WI38 (cell line): ENCODE measurements at regions not wholly inside any gene's neighbourhood (a gene's known extent, or its start where the extent isn't known, plus 50 kb on each side); places are given as distances from the start of the nearest gene placed in this dataset.

Source experiments
- H3K4me3 ChIP-seq: 2 replicates; pipeline ENCODE4 v1.5.1; 2011; ENCODE audit warnings: low read depth, mild to moderate bottlenecking, control low read depth, low read length
- TF ChIP-seq, protein P1 (sequence below): IDR thresholded peaks from 2 replicates; pipeline ENCODE4 v1.5.1; 2012; ENCODE audit warnings: low read depth, mild to moderate bottlenecking, control low read depth, low read length

DNA sequence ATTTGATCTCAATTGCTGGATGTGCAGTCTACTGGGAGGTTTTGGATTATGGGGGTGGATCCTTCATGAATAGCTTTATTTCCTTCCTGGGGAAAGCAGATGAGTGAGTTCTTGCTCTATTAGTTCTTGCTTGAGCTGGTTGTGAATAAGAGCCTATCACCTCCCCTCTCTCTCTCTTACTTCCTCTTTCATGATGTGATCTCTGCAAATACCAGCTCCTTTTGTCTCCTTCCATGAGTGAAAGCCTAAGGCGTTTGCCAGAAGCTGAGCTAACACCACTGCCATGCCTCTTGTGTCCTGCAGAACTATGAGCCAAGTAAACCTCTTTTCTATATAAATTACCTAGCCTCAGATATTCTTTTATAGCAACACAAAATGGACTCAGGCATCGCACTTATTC is 302.7 kb downstream of the CCER1 start:
- TF ChIP-seq, protein P1, sequence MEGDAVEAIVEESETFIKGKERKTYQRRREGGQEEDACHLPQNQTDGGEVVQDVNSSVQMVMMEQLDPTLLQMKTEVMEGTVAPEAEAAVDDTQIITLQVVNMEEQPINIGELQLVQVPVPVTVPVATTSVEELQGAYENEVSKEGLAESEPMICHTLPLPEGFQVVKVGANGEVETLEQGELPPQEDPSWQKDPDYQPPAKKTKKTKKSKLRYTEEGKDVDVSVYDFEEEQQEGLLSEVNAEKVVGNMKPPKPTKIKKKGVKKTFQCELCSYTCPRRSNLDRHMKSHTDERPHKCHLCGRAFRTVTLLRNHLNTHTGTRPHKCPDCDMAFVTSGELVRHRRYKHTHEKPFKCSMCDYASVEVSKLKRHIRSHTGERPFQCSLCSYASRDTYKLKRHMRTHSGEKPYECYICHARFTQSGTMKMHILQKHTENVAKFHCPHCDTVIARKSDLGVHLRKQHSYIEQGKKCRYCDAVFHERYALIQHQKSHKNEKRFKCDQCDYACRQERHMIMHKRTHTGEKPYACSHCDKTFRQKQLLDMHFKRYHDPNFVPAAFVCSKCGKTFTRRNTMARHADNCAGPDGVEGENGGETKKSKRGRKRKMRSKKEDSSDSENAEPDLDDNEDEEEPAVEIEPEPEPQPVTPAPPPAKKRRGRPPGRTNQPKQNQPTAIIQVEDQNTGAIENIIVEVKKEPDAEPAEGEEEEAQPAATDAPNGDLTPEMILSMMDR, result no peak

DNA sequence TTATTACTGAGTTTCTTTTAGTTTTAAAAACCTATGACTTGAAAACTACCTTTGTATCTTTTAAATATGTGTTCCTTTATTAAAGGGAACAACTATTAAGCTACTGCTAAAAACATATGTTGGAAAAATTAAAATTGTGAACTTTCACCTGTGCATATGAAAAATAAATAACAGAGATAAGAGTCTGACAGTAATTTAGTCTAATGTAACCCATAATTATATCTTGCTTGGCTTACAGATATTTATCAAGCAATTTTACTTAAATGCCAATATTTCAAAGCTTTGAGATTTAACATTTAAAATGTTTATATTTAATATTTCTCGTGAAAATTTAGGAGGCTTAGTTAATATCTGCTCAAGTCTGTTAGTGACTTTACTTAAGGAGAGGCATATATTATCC is 309.8 kb downstream of the CCER1 start:
- TF ChIP-seq, protein P1, result no peak
- H3K4me3 ChIP-seq, result no peak overlapping the region

More for the DNA sequence above, 302.7 kb downstream of the CCER1 start:
- no peak overlapping the region for H3K4me3 ChIP-seq

DNA sequence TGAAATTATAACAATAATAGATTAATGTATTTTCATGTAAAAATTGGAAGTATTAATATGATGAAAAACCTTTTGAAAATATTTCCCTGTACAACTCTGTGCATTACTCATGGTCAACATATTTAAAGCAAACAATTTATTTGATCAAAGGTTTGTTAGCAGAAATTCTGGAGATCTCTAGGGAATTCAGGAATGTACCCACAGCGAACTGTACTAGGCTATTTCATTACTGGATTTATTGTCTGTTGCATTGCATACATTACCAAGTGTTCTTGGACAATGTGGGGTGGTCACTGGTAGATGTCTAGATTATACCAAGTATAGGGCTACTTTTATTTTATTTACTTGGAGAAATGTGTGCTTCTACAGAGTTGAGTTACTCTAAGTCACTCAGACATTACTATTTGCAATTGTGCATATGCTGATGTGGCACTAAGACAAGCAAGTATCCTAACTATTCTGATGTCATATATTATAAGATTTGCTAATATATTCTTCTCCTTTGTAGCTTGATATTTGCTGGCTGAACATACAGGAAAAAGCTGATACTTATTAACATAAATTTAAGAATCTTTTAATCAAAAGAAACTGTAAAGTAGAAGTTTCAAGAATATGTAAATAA is 323.3 kb downstream of the CCER1 start:
- TF ChIP-seq, protein P1, result no peak
- H3K4me3 ChIP-seq, result no peak overlapping the region

DNA sequence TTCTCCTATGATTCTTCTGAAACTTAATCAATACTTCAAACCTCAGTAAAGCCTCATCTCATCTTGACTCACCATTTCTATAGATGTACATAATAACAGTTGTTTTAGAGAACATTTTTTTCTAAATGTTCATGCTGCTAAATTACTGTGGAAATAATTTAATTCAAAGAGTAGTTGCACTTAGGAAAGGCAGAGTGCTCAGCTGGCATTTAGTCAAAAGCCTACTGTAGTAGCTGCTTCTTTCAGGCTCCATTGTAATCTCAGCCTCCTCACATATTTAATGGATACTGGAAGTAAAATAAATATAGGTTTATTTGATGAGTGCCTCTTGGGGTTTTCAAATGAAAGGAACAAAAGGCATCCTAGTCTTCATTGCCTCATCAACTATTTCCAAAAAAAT is 325.0 kb downstream of the CCER1 start:
- TF ChIP-seq, protein P1, result no peak
- no peak overlapping the region for H3K4me3 ChIP-seq

DNA sequence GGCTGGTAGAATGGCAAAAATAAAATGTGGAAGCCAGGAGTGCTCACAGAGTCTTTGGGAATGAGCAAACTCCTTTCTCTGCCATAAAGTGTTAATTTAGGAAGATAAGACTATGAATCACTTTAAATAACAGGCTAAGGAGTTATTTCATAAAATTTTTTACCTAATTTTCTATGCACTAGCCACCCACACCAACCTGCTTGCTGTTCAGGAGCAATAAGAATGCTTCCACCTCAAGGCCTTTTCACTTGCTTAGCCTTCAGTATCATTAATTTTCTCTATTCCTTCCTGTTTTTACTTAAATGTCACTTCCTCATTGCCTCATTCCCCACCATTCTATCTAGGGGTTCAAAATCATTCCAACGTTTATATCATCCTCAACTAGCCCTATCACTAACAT is 326.8 kb downstream of the CCER1 start:
- H3K4me3 ChIP-seq, result no peak overlapping the region
- TF ChIP-seq, protein P1, result no peak

DNA sequence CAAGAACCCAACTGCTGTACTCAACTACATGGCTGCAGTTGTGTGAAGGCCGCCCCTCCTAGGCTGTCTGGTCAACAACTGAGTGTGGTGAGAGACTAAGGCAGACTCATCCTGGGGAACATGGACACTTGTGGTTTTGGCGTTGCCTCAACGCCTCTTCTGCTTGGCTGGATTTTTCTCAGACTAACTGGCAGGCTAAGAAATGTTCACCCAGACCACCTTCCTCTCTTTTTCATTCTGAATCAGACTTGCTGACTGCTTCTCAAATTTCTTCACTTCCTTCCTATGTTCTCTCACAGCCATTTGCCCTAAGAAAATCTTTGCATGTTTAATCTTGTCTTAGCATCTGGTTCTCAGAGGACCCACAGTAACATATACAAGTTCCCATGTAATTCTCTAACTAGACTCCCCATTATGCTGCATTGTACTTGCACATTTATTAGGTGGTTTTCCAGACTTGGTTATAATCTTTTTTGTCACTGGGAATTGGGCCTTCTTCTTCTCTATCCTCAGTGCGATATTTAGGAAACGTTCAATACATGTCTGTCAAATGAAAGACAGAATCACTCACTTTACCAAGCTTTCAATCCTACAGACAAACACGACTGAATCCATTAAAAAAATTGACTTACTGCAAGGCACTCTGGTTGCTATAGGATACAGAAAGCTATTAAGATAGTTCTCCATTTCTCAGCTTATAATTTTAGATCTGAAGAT is 327.6 kb downstream of the CCER1 start:
- TF ChIP-seq, protein P1, result no peak
- no peak overlapping the region for H3K4me3 ChIP-seq

DNA sequence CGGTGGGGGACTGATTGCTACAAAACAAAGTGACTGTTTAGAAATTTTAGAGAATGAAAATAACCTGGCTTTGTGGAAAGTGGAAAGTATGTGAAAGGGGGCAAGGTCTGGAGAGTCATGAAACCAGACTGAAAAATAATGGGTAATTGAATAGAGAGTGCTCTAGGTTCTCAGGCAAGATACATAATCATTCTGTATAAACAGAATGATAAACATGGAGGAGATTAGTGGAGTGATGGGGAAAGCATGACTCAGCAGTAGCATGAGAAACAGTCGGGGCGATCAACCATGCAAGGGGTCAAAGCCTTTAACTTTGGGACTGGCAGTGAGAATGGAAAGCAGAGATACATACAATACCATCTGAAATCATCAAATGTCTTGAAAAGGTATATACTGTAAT is 332.5 kb downstream of the CCER1 start:
- TF ChIP-seq, protein P1, result no peak
- no peak overlapping the region for H3K4me3 ChIP-seq
